ENCODE measurements at regions not wholly inside any gene's neighbourhood (a gene's known extent, or its start where the extent isn't known, plus 50 kb on each side); places are given as distances from the start of the nearest gene placed in this dataset.

- no peak for TF ChIP-seq ZNF354C (tag by site-specific recombination; IDR thresholded peaks at IDR 0.05; ENCODE audit: borderline replicate concordance, low read depth)
- TF ChIP-seq ZNF394 (tag by site-specific recombination; IDR thresholded peaks at IDR 0.05; ENCODE audit: borderline replicate concordance): no peak
- no peak for TF ChIP-seq ELK4 (IDR thresholded peaks at IDR 0.05; ENCODE audit: borderline replicate concordance, low read depth, low read length)
- TF ChIP-seq CTCF (tag by site-specific recombination; IDR thresholded peaks at IDR 0.05): no peak
- no peak for TF ChIP-seq INSM2 (tag by site-specific recombination; IDR thresholded peaks at IDR 0.05)
- TF ChIP-seq ZNF692 (tag by site-specific recombination; IDR thresholded peaks at IDR 0.05): no peak
- TF ChIP-seq REST (tag by site-specific recombination; IDR thresholded peaks at IDR 0.05): no peak
Observed at GRCh38 chr20:60955706-60956105, 296.4 kb upstream of the CDH4 start.

Data from HEK293 (cell line).